PC-3 (cell line): ENCODE measurements at regions not wholly inside any gene's neighbourhood (a gene's known extent, or its start where the extent isn't known, plus 50 kb on each side); places are given as distances from the start of the nearest gene placed in this dataset.

Experiments used
- CTCF ChIP-seq: fragments of 300-600 bp; sonication (generic); conservative IDR thresholded peaks from 2 replicates; pipeline ENCODE4 v1.5.1; 2017; ENCODE audit warnings: antibody characterized with exemption, low read depth, mild to moderate bottlenecking, low read length
- EZH2 ChIP-seq: fragments of 300-600 bp; sonication (generic); IDR thresholded peaks from one replicate; pipeline ENCODE4 v1.6.1; 2017; ENCODE audit warnings: antibody characterized with exemption, mild to moderate bottlenecking, low read length; ENCODE audit not compliant: unreplicated experiment

GRCh38 chr4:180810581-180810980 is 1432.6 kb upstream of the TENM3 start:
- TF ChIP-seq CTCF, result no peak
- no peak for TF ChIP-seq EZH2
